ENCODE measurements at regions not wholly inside any gene's neighbourhood (a gene's known extent, or its start where the extent isn't known, plus 50 kb on each side); places are given as distances from the start of the nearest gene placed in this dataset.
A peak's percentile ranks its signal among the peaks of the same experiment; 100 is the strongest.

- no peak for DNase-seq (ENCODE audit: low read depth in 2 of 2)
These were observed 246.0 kb upstream of the GADL1 start for GRCh38 chr3:31140470-31140869.

- no peak for DNase-seq (ENCODE audit: low read depth in 2 of 2)
These were observed 247.7 kb upstream of the GADL1 start for GRCh38 chr3:31142139-31142538.

- no peak for DNase-seq (ENCODE audit: low read depth in 2 of 2)
These were observed 248.1 kb upstream of the GADL1 start for GRCh38 chr3:31142543-31142942.

- DNase-seq (ENCODE audit: low read depth in 2 of 2), result no peak
These were observed 250.6 kb upstream of the GADL1 start for GRCh38 chr3:31145062-31145461.

- DNase-seq (ENCODE audit: low read depth in 2 of 2), result no peak
These were observed 253.1 kb upstream of the GADL1 start for GRCh38 chr3:31147550-31147949.

- DNase-seq (ENCODE audit: low read depth in 2 of 2), result no peak
These were observed 262.7 kb upstream of the GADL1 start for GRCh38 chr3:31157047-31157694.

GRCh38 chr3:31157893-31158620 is 263.6 kb upstream of the GADL1 start:
- no peak for DNase-seq (ENCODE audit: low read depth in 2 of 2)

GRCh38 chr3:31159331-31160039 is 265.0 kb upstream of the GADL1 start:
- DNase-seq (ENCODE audit: low read depth in 2 of 2), result no peak

- no peak for DNase-seq (ENCODE audit: low read depth in 2 of 2)
These were observed 267.4 kb upstream of the GADL1 start for GRCh38 chr3:31161889-31162288.

- DNase-seq (ENCODE audit: low read depth in 2 of 2), result no peak
These were observed 269.9 kb upstream of the GADL1 start for GRCh38 chr3:31164381-31164780.

- peak; percentile 40 to 51 for DNase-seq (ENCODE audit: low read depth in 2 of 2)
These were observed 271.0 kb upstream of the GADL1 start for GRCh38 chr3:31165399-31165860.

GRCh38 chr3:31166249-31166885 is 271.9 kb upstream of the GADL1 start:
- peak; percentile 68 for DNase-seq (ENCODE audit: low read depth in 2 of 2)

- DNase-seq (ENCODE audit: low read depth in 2 of 2), result no peak
These were observed 273.2 kb upstream of the GADL1 start for GRCh38 chr3:31167666-31168065.

GRCh38 chr3:31170932-31171670 is 276.6 kb upstream of the GADL1 start:
- DNase-seq (ENCODE audit: low read depth in 2 of 2), result peak in 1 of 2 donors; percentile 84

GRCh38 chr3:31172336-31172735 is 277.9 kb upstream of the GADL1 start:
- no peak for DNase-seq (ENCODE audit: low read depth in 2 of 2)

GRCh38 chr3:31173118-31173718 is 278.8 kb upstream of the GADL1 start:
- no peak for DNase-seq (ENCODE audit: low read depth in 2 of 2)

- no peak for DNase-seq (ENCODE audit: low read depth in 2 of 2)
These were observed 279.6 kb upstream of the GADL1 start for GRCh38 chr3:31174079-31174478.

- no peak for DNase-seq (ENCODE audit: low read depth in 2 of 2)
These were observed 281.6 kb upstream of the GADL1 start for GRCh38 chr3:31176045-31176444.

- DNase-seq (ENCODE audit: low read depth in 2 of 2), result no peak
These were observed 284.0 kb upstream of the GADL1 start for GRCh38 chr3:31178467-31178866.

- no peak for DNase-seq (ENCODE audit: low read depth in 2 of 2)
These were observed 285.3 kb upstream of the GADL1 start for GRCh38 chr3:31179768-31180167.

- DNase-seq (ENCODE audit: low read depth in 2 of 2), result no peak
These were observed 285.8 kb upstream of the GADL1 start for GRCh38 chr3:31180274-31180673.

Data from lung microvascular endothelial cell (primary cell).